ENCODE measurements at regions not wholly inside any gene's neighbourhood (a gene's known extent, or its start where the extent isn't known, plus 50 kb on each side); places are given as distances from the start of the nearest gene placed in this dataset.

- TF ChIP-seq POLR2A (IDR thresholded peaks at IDR 0.05; ENCODE audit: low read length) (no peak), GATA1 (IDR thresholded peaks at IDR 0.05; ENCODE audit: low read depth, low read length) (no peak)
Measured at GRCh38 chr3:102095383-102095782, 246.1 kb downstream of the NFKBIZ start.

All from erythroblast (primary cell).